ENCODE measurements at regions not wholly inside any gene's neighbourhood (a gene's known extent, or its start where the extent isn't known, plus 50 kb on each side); places are given as distances from the start of the nearest gene placed in this dataset.

DNA sequence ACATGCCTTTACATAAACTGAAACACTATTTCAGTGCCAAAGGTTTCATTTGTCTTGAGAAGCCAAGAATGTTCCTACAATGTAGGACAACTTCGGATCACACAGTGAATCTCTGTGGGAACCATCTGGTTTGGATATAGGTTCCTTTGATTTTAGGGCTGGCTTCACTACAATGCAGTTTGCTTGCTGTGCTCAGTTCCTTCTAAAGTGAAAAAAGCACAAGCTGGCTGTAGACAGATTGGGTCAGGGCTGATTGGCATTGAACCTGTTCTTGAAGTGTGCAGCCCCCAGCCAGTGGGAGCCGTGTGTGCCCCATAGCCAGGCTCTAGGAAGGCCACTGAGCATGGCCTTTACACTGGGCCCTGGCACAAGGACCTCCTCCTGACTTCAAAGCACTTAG, 167.9 kb upstream of the HNRNPA3 start:
- DNase-seq, result no peak

DNA sequence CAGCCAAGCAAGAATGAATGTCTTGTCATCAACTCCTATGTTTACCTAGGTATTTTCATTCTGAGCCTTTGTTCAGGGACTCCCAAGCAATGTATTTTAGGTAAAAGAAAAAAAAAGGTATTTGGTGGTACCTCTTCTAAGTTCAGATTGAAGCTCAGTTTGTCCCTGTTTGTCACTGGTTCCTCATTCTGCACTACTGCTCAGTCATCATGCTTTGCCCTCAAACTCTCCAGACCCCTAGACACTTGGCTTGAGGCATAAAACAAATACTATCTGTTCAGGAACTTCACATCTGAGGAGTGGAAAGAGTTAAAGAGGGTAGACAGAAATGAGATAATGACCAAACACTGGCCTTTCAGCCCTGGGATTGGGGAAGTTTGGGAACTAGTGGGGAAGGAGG, 163.6 kb upstream of the HNRNPA3 start:
- DNase-seq, result no peak

DNA sequence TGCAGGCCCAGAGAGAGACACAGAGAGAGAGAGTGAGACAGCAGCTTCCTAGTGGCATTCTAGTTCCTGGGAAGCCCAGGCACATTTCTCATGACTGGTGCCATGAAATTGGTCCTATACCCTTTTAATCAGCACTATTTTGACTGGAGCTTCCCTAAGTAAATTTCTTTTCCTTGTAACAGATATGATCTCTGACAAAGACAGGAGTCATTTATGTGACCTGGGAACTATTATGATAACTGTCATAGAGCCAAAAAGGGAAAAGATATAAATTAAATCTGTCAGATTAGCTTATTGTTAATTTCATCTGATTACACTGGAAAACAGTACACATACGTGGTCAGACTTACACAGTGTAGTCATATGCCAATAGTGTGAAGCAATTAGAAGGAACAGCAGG, 161.3 kb upstream of the HNRNPA3 start:
- DNase-seq, result no peak

DNA sequence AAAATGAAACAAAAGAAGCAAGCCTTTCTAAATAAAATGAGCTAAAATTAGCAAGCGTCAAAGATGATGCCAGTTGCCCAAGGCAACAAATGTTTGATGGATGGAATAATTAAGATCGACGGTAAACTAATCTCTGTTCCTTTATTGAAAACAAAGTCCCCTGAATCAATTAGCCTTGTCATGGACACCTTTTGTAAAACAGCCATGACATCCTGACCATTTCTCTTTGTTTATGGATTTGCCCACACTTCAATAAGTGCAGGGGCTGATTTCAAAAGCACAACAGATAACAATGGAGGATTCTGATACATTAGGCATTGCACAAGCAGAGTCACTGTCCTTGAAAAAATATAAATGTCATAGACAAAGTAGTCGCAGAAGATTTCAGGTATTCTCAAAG, 160.1 kb upstream of the HNRNPA3 start:
- DNase-seq, result no peak

DNA sequence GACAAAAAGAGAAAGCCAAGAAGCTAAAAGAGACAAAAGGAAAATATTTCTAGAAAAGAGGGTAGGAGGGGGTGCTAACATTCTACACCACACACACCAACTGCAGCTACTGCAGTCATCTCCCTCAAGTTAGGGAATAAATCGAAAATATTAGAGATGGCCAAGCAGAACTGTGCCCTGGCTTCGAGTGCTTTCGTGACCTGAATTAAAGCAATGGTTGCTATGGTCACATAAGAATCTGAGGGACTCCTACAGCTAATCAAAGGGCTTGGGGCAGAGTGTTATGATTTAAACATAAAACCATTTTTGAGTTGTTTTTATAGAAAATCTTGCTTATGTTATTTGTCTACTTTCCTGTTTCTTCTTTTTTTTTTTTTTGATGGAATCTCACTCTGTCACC, 159.6 kb upstream of the HNRNPA3 start:
- DNase-seq, result no peak

DNA sequence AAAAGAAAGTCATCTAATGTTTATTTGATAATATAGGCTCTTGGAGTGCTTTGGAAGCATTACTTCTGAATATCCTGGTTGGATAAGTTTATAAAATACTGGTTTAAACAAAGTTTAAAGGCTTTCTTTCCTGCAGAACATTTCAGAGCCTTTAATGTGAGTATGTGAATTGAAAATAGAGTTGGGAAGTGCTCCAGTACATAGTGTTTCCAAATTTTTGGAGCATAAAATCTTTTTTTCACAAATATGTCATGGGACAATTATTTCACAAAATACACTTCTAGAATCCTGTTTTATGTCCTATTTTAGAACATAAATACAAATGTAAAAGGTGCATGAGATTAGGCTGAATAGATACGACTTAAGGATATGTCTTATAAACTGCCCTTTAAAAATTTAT, 158.9 kb upstream of the HNRNPA3 start:
- no peak for DNase-seq

DNA sequence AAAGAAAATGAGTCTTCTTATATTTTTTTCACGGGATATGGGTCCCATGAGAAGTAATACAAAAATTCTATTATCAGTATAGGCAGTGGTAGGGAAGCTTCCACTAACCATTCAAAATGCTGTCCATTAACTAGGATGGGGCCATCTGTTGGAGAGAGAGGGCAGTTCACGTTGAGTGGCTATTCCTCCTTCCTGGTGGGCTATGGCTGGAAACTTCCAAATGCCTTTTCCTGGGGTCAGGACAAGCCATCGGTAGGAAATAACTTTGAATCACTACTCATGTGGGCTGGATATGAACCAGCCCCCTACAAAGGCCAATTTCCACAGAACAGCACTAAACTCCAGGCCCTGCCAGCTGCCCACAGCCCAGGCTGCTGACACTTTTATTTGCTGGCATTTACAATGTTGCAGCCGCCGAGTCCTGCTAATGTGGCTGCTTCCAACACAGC, 156.1 kb upstream of the HNRNPA3 start:
- DNase-seq, result no peak

DNA sequence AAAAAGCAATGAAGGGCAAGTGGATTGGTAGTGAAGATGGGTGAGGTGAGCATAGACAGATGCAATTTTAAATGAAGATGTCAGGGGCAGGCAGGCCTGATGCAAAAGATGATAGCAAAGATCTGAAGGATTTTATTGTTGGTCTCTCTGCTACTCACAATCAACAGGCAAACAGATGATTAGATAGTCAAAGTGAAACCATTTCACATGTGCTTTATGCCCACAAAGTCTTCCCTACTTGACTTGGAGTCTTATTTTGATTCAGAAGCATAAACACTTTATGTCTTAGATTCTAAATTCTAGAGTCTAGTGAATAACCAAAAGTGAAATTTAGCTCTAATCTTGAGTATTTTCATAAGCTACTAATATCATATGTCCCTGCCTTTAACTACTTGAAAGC, 153.8 kb upstream of the HNRNPA3 start:
- no peak for DNase-seq

DNA sequence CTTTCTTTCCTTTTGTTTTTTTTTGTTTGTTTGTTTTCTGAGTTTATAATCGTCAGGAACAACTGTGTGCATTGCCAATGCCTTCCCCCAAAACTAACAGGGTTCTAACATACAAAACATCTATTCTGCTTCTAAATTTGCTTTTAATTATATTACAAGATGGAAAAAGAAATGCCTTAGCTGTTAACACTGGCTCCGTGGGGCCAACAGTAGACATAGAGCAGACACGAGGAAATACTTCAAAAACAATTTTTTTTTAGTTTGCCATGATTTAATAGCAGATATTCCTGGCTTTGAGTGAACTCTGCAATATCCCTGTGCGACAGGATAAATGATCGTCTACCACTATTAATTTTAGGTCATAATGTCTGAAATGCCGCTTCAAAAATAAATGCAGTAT, 153.3 kb upstream of the HNRNPA3 start:
- no peak for DNase-seq

DNA sequence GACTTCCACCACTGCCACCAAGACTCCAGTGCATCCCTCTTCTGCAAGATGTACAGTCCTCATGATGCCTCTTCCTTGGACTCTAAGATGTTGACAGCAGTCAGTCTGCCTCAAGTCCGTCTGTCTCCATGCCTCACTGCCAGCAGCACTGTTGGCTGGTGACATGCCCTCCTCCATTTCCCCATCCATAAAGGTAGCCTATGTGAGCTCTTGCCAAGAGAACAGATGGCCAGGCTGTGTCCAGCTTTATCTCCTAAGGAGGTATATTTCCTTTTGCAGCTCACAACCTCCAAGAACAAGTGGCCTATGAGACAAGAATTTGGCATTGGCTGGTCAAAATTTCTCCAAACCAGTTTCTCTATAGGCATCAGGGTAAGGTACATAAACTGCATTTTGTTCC, 149.3 kb upstream of the HNRNPA3 start:
- no peak for DNase-seq

DNA sequence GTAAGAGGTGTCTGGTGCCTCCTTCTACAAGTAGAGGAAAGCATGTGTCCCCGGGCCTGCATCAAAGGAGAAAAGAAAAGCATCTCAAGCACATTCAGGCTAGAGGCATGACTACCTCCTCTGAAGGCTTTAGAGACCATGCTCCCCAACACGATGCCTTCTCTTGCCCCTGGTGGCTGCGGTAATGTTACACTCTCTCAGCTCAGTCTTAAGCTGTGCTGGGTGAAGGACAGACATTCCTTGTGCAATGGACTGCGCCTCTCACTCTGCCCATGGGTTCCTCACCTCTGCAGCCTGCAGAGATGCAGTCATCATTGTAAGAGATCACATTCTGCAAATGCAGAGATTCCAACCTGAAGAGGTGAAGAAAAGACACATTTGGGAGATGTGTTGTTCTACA, 148.2 kb upstream of the HNRNPA3 start:
- DNase-seq, result no peak

DNA sequence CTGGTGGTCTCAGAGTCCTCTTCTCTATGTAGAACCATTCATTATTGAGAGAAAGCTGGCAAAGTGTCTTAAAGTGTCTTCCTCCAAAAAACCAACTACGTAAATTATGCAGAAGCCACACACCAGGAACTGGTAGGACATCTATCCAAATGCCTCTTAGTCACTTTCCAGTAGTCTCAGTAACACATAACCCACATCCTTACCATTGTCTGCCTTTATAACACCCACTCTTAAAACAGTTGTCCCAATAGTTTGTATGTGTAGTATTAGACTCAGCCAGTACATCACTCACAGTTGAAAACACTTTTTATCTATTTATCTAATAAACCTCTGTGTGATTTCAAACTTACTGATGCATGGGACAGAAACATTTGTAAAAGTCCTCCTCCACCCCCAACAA, 143.6 kb upstream of the HNRNPA3 start:
- no peak for DNase-seq

DNA sequence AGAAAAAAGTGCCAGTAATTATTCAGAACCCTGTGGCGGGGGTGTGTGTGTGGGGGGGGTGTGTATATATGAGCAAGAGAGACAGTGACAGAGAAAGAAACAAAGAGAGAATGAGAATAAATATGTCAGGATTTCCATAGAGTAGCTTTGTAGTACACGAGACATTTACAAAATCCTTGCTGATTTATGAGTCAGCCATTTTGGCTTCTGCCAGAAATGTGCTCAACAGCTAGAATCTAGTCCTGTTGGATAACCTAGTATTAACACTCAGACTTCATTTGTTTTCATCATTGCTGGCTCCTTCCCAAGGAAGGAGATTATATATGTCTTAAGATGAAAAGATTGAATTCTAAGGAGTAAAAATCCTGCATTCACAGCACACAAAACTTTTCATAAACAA, 140.5 kb upstream of the HNRNPA3 start:
- no peak for DNase-seq

DNA sequence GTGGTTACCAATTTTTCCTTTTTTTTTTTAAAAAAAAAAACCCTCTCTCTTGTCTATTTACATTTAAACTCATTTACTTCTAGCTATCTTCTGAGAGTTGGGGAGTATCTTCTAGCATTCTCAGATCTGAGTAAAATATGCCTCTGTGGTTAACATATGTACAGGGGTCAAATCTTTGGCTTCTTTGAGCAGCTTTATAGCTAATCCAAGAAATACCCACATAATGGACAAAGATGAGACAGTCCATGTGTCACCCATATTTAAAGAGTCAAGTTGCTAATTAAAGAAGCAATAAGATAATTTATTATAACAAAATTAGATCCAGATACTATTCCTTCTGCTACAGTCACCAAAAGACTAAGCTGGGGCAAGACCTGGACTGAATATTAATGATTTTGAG, 139.0 kb upstream of the HNRNPA3 start:
- no peak for DNase-seq

DNA sequence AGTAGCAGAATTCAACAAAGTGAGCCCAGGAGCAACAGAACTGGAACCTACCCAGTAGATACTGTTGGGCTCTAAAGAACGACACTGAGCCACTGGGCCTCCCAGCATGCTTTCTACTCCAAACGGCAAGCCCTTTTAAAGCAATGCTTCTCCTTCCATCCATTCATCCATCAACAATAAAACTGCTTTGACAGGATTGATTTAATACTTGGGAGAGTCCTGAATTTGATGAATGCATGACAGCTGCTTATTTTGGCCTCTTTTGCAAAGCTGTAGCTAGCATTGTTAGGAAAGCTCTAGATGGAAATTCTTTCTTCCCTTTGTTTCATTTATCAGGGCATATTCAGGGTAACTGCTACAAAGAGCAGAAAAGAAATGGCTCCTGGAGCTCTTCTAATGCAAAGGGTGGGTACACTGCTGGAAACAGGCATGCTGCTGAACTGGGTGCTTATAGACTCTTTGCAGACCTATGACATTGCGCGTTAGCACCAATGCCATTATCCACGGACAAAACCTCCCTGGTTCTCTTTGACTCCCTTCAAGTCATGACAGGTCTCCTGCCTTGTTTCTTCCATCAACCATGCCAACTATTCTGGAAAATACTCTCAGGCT, 138.4 kb upstream of the HNRNPA3 start:
- DNase-seq, result no peak

DNA sequence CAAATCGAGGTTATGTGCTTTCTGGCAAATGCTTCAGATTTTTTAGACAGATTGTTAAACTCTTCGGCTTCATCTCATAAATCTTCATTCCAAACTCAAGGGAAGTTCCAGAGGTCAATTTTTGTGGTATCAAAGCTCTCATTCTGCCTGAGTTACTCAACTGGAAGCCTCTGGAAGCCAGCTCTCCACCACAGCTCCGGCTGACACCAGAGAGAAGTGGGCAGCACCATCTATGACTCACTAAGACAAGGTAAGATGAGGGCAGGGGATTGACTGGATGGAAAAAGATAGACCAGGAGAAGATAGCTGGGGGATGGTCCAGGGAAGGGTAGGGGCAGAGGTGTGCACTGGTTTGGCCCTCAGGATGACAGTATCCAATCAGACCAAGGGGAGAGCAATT, 137.3 kb upstream of the HNRNPA3 start:
- DNase-seq, result no peak

DNA sequence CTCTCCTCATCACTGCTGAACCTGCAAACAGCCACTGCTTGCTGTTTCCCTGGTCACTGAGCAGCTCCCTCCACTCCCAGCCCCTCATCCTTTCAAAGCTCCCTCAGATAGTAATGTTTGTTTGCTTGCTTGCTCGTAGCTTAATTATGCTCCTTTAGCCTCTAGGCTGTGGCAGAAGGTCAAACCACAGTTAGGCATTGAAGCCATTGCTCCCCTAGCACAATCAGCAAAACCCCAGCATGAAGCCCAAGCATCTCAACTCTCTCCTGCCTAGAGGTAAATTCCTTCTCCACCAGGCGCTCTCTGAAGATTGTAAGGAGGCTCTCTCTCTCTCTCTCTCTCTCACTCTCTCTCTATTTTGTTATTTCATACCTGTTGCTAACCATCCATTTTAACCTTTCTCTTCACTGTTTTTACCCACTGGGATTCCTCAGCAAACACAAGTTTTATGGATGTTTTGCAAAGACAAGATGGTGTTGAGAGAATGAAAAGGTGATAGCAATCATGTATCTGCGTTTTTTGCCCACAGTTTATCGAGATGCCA, 135.9 kb upstream of the HNRNPA3 start:
- DNase-seq, result no peak

DNA sequence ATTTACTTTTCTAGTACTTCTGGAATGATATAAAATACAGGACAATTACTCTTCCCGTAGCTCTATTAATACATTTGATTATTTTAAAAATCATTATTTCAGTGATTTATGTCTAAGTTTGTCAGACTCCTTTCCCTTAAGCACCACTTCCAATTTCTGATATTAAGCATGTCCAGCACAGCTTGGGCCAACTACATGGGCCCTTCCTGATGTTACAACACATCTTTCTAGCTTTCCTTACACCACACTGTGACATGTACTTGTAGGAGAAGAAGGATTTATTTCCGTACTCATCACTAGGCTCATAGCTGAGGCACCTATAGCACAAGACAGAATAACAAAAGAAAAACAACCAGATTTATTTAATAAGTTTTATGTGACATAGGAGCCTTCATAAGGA, 134.8 kb upstream of the HNRNPA3 start:
- DNase-seq, result no peak

DNA sequence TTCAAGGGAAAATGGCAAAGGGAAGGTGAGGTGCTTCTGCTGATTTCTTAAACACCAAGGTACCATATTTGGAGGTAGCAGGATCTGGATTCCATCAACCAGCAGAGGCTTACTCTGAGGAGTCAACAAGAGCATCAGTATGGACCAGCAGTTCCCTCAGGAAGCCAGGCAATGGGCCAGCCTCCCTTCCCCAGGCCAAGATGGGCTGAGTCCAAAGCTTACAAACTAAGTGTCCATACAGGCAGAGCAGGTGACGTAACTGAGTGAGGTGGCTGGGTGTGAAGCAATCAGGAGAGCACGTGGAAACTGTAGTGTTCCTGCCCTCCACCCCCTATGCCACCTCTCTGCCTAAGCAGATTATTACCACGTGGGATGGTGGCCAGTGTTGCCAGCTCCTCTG, 134.2 kb upstream of the HNRNPA3 start:
- DNase-seq, result no peak

DNA sequence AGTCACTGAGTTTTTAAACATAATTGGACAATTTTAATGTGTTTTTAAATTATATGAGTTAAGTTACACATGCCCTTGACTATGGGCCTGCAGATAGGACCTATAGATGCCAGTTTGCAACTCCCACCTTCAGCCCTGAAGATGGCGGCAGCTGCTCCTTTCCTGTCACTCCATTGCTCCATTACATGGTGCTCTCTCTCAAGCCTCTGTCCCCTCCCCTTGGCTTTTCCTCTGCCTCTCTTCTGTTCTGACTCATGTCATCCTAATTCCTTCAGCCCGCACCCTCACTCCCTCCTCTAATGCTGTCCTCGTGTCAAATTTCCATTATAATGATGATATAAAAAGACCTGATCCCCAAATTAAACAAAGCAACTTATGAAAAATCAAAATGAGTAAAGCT, 133.7 kb upstream of the HNRNPA3 start:
- DNase-seq, result no peak

DNA sequence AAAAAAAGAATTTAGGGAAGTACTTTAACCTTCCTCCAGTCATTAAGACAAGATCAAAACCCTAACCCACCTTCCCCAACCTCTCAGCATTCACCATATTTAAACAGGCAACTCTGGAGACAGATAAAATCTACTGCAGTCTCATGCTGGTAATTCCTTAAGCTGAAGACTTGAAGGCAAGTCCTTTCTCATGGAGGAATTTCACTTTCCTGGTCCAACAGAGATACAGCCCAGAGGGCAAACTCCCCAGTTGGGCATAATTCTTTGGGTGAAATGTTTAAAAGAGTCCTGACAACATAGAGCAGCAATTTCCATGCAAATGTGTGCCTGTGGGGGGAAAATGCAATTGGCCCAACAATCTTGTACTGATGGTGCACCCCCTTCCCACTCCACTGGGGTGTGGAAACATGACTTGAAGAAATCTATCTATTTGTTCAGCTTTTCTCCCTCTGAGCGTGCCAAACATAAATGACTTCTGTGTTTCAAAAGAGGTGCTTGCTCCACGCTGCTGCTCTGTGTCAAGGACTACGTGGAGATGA, 131.8 kb upstream of the HNRNPA3 start:
- DNase-seq, result no peak

DNA sequence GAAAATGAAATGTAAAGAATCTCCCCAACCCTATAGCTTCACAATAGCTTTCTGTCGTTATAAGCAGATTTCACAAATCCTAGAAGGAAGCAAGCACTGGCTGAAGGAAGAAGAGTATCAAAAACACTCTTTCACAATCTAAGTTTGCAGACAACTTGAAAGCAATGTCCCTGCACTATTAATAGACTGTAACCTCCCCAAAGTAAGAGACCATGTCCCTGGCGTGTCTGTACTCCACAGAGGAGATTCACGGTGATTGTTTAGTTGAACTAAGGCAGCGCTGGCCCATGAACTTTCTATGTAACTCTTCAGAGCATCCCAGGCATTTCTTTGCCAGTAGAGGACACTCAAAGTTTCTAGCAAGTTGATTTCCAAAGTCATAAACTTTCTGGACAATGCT, 128.0 kb upstream of the HNRNPA3 start:
- DNase-seq, result no peak

DNA sequence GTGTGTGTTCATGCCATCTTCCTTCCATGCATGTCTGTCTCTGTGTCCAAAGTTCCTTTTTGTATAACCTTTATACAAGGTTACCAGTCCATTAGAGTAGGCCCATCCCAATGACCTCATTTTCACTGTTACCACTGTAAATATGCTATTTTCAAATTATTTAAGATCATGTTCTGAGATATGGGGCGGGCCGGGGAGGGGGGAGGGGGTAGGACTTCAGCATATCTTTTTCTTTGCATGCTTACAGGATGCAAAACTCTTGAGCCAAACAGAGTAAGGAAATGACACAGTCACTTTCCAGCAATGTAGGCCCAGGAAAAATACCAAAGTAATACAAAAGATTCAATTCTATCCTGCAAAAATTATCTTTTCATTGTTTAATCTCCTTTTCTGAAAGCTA, 124.1 kb upstream of the HNRNPA3 start:
- DNase-seq, result no peak

DNA sequence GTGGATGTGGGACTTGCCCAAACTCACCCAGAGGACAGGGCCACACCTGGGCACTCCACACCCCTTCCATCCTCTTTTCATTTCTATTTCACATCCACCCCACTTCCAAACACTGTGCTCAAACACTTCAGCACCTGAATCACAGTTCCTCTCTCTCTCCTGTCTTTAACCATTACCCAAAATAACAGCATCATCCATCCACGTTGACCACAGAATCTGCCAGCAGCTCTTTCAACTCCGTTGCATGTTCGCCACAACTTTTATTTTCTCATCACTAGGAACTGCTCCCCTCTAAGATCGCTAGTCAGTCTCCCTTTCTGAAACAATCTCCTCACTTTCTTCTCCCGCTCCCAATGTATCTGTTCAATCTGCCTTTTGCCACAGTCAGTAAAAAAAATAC, 121.6 kb upstream of the HNRNPA3 start:
- DNase-seq, result no peak

DNA sequence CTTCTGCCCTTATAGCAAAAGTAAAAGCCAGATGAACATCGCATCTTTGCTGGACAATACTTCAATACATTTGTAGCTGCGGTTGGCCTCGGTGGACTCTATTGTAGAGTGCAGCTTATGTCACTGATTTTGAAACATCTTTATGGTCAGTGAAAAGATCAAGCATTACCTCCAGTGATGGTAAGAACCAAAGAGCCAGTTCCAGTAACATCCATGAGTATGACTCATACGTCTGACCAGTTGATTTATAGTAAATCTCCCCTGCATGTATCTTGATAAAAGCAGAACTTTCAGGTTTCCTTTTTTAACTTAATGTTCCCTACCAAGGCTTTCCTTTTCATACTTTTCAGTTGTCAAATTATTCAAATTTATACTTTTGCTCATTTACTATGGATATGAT, 119.2 kb upstream of the HNRNPA3 start:
- DNase-seq, result no peak

Data from NCI-H446 (cell line).